ENCODE measurements at regions not wholly inside any gene's neighbourhood (a gene's known extent, or its start where the extent isn't known, plus 50 kb on each side); places are given as distances from the start of the nearest gene placed in this dataset.

GRCh38 chr9:17847908-17848307 lies 269.0 kb downstream of the SH3GL2 start:
- intact Hi-C loops (cut with micrococcal nuclease; ENCODE audit: unreplicated experiment) (no loop called here), in situ Hi-C loops (cut with MboI) (loop anchor here (10.0 kb wide), 1 partner anchor 57 kb away; no protein-coding TSS in a partner anchor)
- ATAC-seq = no peak
- no peak overlapping the region for H3K4me2 ChIP-seq (ENCODE audit: control insufficient read depth, insufficient read depth)
- DNase-seq (ENCODE audit: low read depth, low spot score) = no peak
- ChIA-PET SMC1A (ENCODE audit: uncharacterized antibody, unreplicated experiment) (no interaction called here), RAD21 (ENCODE audit: unreplicated experiment) (no interaction called here), CTCF (no interaction called here), POLR2A (no interaction called here)
- no peak overlapping the region for H3K4me3 ChIP-seq
- 63% methylated on average over 3 of the region's 3 CpGs for WGBS (ENCODE audit: insufficient coverage, insufficient replicate concordance, low lambda C conversion rate, missing lambda C conversion rate)
- H3K79me2 ChIP-seq (ENCODE audit: control insufficient read depth, insufficient read depth, low read length) = no peaks in the 10 kb centered on the region
- no TSS peak for BruUV-seq (replicated peaks)
- H3K9me3 ChIP-seq (replicated peaks; ENCODE audit: control insufficient read depth, insufficient read depth, low read length) = no peaks in the 10 kb centered on the region; the same call in 2 of the 3 replicates
- H3K27me3 ChIP-seq (replicated peaks in 1 of 2; ENCODE audit: control insufficient read depth in 2 of 2, insufficient read depth in 2 of 2, low read length in 1 of 2) = no peaks in the 10 kb centered on the region
- no peak overlapping the region for H2AFZ ChIP-seq (ENCODE audit: control insufficient read depth, low read depth, low read length)
- H3K4me1 ChIP-seq (ENCODE audit: control insufficient read depth, insufficient read depth, low read length) = no peaks in the 10 kb centered on the region
- H3K9ac ChIP-seq (ENCODE audit: control insufficient read depth, insufficient read depth, low read length) = no peak overlapping the region
- H3K27ac ChIP-seq (ENCODE audit: control insufficient read depth, insufficient read depth) = no peak overlapping the region
- H4K20me1 ChIP-seq (ENCODE audit: control insufficient read depth, insufficient read depth) = no peaks in the 10 kb centered on the region
- TF ChIP-seq, protein P1, sequence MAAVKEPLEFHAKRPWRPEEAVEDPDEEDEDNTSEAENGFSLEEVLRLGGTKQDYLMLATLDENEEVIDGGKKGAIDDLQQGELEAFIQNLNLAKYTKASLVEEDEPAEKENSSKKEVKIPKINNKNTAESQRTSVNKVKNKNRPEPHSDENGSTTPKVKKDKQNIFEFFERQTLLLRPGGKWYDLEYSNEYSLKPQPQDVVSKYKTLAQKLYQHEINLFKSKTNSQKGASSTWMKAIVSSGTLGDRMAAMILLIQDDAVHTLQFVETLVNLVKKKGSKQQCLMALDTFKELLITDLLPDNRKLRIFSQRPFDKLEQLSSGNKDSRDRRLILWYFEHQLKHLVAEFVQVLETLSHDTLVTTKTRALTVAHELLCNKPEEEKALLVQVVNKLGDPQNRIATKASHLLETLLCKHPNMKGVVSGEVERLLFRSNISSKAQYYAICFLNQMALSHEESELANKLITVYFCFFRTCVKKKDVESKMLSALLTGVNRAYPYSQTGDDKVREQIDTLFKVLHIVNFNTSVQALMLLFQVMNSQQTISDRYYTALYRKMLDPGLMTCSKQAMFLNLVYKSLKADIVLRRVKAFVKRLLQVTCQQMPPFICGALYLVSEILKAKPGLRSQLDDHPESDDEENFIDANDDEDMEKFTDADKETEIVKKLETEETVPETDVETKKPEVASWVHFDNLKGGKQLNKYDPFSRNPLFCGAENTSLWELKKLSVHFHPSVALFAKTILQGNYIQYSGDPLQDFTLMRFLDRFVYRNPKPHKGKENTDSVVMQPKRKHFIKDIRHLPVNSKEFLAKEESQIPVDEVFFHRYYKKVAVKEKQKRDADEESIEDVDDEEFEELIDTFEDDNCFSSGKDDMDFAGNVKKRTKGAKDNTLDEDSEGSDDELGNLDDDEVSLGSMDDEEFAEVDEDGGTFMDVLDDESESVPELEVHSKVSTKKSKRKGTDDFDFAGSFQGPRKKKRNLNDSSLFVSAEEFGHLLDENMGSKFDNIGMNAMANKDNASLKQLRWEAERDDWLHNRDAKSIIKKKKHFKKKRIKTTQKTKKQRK (IDR thresholded peaks at IDR 0.05; ENCODE audit: low read depth, low read length) = no peak
- no peak for TF ChIP-seq NFIC (IDR thresholded peaks at IDR 0.05; ENCODE audit: low read depth, low read length)
- no peak for TF ChIP-seq EP300 (IDR thresholded peaks at IDR 0.05; ENCODE audit: borderline replicate concordance in 1 of 2, control insufficient read depth in 1 of 2, low read depth in 2 of 2, low read length in 2 of 2)
- TF ChIP-seq ZNF592 (IDR thresholded peaks at IDR 0.05) = no peak
- no peak for TF ChIP-seq NBN (IDR thresholded peaks at IDR 0.05)
- no peak for TF ChIP-seq MTA2 (IDR thresholded peaks at IDR 0.05; ENCODE audit: low read depth)
- TF ChIP-seq SUPT20H (IDR thresholded peaks at IDR 0.05; ENCODE audit: borderline replicate concordance, control insufficient read depth, low read depth, low read length) = no peak
- TF ChIP-seq CEBPB (IDR thresholded peaks at IDR 0.05; ENCODE audit: borderline replicate concordance in 1 of 2, low read depth in 2 of 2, low read length in 2 of 2) = no peak
- no peak for TF ChIP-seq SREBF2 (IDR thresholded peaks at IDR 0.05; ENCODE audit: low read length)
- TF ChIP-seq IKZF1 (conservative IDR thresholded peaks at IDR 0.05) = no peak
- no peak for TF ChIP-seq NR2C1 (IDR thresholded peaks at IDR 0.05)
- no peak for TF ChIP-seq SRF (IDR thresholded peaks at IDR 0.05; ENCODE audit: low read depth in 2 of 2, low read length in 2 of 2)
- no peak for TF ChIP-seq CHD2 (IDR thresholded peaks at IDR 0.05; ENCODE audit: borderline replicate concordance, low read depth, low read length)
- TF ChIP-seq ZNF274 (IDR thresholded peaks at IDR 0.05; ENCODE audit: insufficient read depth, insufficient read length) = no peak
- TF ChIP-seq E2F8 (IDR thresholded peaks at IDR 0.05; ENCODE audit: low read depth, partially characterized antibody) = no peak
- TF ChIP-seq TCF7 (IDR thresholded peaks at IDR 0.05; ENCODE audit: borderline replicate concordance) = no peak
- no peaks in the 10 kb centered on the region for H3K36me3 ChIP-seq (ENCODE audit: control insufficient read depth in 2 of 2, insufficient read depth in 2 of 2, low read length in 1 of 2)
- no peak for FAIRE-seq
